DMS 273 (cell line): ENCODE measurements at regions not wholly inside any gene's neighbourhood (a gene's known extent, or its start where the extent isn't known, plus 50 kb on each side); places are given as distances from the start of the nearest gene placed in this dataset.
"Not testable (repeated sequence)": the region's sequence is repeated elsewhere in the genome, so short reads cannot be mapped to it uniquely, and the experiment has no call there.

Experiments used
- DNase-seq: peaks from one replicate; lab custom pipeline; 2025; ENCODE audit not compliant: unreplicated experiment; lab: John Stamatoyannopoulos, UW

- no peak for DNase-seq
These were observed 106.2 kb downstream of the ERMARD start for GRCh38 chr6:169857343-169858292.

- DNase-seq: not testable (repeated sequence)
These were observed 105.3 kb downstream of the ERMARD start for GRCh38 chr6:169856442-169857342.

- no peak for DNase-seq
These were observed 103.4 kb downstream of the ERMARD start for GRCh38 chr6:169854813-169855212.

- DNase-seq: no peak
These were observed 102.8 kb downstream of the ERMARD start for GRCh38 chr6:169854083-169854725.

- DNase-seq: no peak
These were observed 102.0 kb downstream of the ERMARD start for GRCh38 chr6:169853196-169854082.

GRCh38 chr6:169852504-169853195, 101.2 kb downstream of the ERMARD start:
- DNase-seq: no peak

- no peak for DNase-seq
These were observed 100.5 kb downstream of the ERMARD start for GRCh38 chr6:169851641-169852503.

- no peak for DNase-seq
These were observed 99.3 kb downstream of the ERMARD start for GRCh38 chr6:169850746-169851145.

- no peak for DNase-seq
These were observed 98.7 kb downstream of the ERMARD start for GRCh38 chr6:169850154-169850553.

- no peak for DNase-seq
These were observed 98.0 kb downstream of the ERMARD start for GRCh38 chr6:169849396-169849795.

GRCh38 chr6:169848946-169849345, 97.5 kb downstream of the ERMARD start:
- DNase-seq: no peak

GRCh38 chr6:169847901-169848311, 96.5 kb downstream of the ERMARD start:
- no peak for DNase-seq

- no peak for DNase-seq
These were observed 95.8 kb downstream of the ERMARD start for GRCh38 chr6:169847141-169847674.

GRCh38 chr6:169846286-169847056, 95.0 kb downstream of the ERMARD start:
- DNase-seq: no peak

- no peak for DNase-seq
These were observed 94.2 kb downstream of the ERMARD start for GRCh38 chr6:169845426-169846285.

GRCh38 chr6:169844946-169845345, 93.5 kb downstream of the ERMARD start:
- no peak for DNase-seq

GRCh38 chr6:169843991-169844390, 92.6 kb downstream of the ERMARD start:
- DNase-seq: no peak
